ENCODE measurements at regions not wholly inside any gene's neighbourhood (a gene's known extent, or its start where the extent isn't known, plus 50 kb on each side); places are given as distances from the start of the nearest gene placed in this dataset.

GRCh38 chr5:24433555-24433954 is 211.2 kb downstream of the CDH10 start:
- TF ChIP-seq POLR2AphosphoS5 (IDR thresholded peaks at IDR 0.05) (no peak), EP300 (IDR thresholded peaks at IDR 0.05) (no peak), POLR2A (IDR thresholded peaks at IDR 0.05; ENCODE audit: low read depth) (no peak)
- TF ChIP-seq, protein P1, sequence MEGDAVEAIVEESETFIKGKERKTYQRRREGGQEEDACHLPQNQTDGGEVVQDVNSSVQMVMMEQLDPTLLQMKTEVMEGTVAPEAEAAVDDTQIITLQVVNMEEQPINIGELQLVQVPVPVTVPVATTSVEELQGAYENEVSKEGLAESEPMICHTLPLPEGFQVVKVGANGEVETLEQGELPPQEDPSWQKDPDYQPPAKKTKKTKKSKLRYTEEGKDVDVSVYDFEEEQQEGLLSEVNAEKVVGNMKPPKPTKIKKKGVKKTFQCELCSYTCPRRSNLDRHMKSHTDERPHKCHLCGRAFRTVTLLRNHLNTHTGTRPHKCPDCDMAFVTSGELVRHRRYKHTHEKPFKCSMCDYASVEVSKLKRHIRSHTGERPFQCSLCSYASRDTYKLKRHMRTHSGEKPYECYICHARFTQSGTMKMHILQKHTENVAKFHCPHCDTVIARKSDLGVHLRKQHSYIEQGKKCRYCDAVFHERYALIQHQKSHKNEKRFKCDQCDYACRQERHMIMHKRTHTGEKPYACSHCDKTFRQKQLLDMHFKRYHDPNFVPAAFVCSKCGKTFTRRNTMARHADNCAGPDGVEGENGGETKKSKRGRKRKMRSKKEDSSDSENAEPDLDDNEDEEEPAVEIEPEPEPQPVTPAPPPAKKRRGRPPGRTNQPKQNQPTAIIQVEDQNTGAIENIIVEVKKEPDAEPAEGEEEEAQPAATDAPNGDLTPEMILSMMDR (IDR thresholded peaks at IDR 0.05) = no peak

All from esophagus muscularis mucosa (tissue), 4 donors.